HG03280 (cell line): ENCODE measurements at regions not wholly inside any gene's neighbourhood (a gene's known extent, or its start where the extent isn't known, plus 50 kb on each side); places are given as distances from the start of the nearest gene placed in this dataset.

Experiments used
- ATAC-seq: cut with Tn5 transposase; IDR thresholded peaks from one replicate; pipeline ENCODE4 v1.9.1; 2021; ENCODE audit warnings: mild to moderate bottlenecking, moderate library complexity; ENCODE audit not compliant: unreplicated experiment

DNA sequence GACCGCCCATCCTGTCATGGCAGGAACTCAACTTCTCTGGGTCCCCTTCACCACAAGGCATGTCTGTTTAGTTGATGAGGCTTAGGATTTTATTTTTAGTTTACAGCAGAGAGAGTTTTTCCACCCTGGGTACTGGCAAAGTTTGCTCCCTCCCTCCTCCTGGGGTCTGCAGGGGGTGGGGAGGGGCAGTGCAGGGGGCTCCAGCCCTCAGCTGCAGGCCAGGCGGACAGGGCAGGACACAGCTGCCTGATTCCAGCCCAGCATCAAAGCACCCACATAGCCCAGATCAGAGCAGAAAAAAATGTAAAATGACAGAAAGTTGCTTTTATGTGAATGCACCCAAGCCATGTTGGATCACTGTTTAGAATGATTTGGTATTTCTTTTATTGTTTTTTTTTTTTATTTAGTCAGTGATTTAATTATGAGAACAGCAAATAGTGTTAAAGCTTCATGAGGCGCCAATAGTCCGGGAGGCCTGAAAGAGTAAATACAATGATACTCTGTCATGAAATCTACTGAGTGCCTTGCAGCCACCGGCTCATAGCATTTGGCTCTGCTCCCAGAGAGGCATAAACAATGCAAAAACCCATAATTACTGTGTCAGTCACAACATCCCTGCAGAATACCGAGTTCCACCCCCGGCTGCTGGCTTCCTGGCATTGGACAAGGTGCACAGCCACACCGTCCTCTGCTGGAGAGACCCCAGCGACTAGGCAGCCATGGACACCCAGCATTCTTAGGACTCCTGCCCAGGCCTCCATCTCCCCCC lies 923.5 kb downstream of the UQCRFS1 start:
- ATAC-seq, result no peak

DNA sequence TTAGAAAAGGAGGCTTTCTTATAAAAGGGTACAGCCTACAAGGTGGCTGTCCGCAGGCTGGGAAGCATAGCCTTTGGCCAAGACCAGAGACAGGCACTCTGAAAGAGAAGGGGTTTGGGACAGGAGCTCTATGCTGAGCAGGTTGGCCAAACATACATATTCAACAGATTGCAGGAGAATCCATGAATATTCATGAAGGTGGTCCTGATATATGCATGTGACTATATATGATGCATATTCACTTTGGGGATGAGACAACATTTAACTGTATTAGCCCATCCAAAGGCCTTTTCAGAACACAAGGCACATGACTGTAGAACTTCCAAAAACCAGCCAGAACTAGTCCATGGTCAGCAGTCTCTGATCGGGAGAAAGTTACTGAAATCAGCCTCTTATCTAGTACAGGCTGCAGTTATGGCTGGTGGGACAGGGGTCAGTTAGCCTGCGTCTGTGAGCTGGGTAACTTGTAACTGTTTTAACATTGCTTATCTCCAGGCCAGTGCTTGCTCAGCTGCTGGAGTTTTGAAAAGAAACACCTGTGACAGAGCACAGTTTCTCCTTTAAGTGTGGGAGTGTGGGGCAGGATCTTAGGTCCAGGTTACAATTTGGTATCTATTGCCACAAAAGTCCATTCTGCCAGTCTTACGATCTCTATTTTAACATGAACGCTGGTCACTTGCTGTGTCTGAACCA lies 924.2 kb downstream of the UQCRFS1 start:
- no peak for ATAC-seq

GRCh38 chr19:28285917-28286316 lies 927.0 kb downstream of the UQCRFS1 start:
- ATAC-seq, result no peak

DNA sequence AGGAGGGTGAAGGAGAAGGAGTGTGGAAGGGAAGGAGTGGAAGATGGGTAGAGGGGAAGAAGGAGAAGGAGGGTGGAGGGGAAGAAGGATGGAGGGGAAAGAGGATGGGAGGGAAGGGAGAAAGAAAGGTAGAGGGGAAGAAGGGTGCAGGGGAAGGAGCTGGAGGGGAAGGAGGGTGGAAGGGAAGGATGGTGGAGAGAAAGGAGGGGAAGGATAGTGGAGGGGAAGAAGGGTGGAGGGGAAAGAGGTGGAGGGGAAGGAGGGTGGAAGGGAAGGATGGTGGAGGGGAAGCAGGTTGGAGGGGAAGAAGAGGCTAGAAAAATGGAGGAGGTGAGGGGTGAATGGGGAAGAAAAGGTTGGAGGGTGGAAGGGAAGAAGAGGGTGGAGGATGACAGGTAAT lies 927.9 kb downstream of the UQCRFS1 start:
- ATAC-seq, result no peak

- no peak for ATAC-seq
These were observed 928.6 kb downstream of the UQCRFS1 start for GRCh38 chr19:28284389-28284788.

- ATAC-seq, result no peak
These were observed 929.4 kb downstream of the UQCRFS1 start for GRCh38 chr19:28283592-28283991.

- no peak for ATAC-seq
These were observed 931.3 kb downstream of the UQCRFS1 start for GRCh38 chr19:28281676-28282075.

DNA sequence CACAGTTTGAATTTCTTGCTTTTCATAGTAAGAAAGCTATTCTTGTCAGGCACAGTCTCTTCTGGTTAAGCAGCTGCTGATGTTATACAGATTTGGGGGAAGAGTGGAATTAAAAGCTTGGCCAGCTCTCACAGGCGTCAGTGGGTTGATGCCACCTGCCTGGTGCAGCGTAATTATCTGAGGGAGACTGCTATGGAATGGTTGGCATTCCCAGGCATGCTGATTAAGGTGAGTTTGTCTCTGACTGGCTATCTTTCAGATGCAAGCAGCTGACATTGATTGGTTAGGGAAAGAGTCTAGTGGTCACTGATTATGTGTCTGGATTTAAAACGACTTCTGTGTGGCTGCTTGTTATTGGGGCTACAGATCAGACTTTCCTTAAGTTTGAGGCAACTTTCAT lies 948.4 kb downstream of the UQCRFS1 start:
- no peak for ATAC-seq

- no peak for ATAC-seq
These were observed 954.1 kb downstream of the UQCRFS1 start for GRCh38 chr19:28258829-28259228.

DNA sequence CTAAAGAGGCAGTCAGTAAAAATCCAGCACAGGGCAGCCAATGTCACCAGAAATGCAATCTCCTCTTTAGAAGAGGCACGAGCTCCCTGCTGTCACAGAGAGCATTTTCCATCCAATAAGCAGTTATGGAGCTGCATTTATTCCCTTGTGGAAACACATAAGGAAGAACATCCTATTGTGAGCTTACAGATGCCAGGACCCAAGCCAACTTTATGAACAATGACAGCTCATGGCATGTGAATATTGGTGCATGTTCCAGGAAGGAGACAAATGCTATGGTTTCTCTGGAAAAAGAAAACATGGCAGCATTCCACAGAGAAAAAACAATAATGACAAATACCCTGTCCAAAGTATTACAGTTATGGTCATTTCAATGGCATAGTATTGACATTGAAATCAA lies 955.6 kb downstream of the UQCRFS1 start:
- no peak for ATAC-seq

GRCh38 chr19:28247243-28247642 lies 965.7 kb downstream of the UQCRFS1 start:
- ATAC-seq, result no peak

DNA sequence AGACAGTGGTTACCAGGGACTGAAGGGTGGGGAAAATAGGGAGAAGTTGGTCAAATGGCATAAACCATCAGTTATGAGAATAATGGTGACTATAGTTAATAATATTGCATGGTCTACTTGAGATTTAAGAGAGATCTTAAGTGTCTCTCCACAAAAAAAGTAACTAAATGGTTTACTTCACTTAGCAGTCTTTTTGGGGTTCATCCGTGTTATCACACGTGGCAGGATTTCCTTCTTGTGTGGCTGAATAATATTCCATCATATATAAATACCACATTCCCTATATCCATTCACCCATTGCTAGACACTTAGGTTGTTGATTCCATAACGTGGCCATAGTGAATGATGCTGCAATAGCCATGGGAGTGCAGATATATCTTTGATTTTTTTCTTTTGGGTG lies 967.0 kb downstream of the UQCRFS1 start:
- no peak for ATAC-seq

DNA sequence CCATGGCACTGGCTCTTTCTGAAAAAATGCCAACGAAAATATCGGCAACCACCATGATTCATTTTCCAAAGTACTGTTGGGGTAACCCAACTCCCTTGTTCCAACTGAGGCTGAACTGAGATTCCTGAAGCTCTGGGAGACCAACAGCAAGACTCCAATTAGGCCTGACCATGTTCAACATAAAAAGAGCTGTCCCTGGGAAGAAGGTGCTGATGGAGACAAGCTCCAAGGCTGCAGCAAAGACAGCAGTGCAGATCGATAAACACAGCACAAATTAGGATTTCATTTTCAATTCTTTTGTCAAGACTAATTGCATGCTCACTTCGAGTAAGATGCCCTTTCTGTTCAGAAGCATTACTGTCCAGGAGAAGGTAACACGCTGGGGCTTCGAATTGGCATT lies 968.0 kb downstream of the UQCRFS1 start:
- ATAC-seq, result no peak

DNA sequence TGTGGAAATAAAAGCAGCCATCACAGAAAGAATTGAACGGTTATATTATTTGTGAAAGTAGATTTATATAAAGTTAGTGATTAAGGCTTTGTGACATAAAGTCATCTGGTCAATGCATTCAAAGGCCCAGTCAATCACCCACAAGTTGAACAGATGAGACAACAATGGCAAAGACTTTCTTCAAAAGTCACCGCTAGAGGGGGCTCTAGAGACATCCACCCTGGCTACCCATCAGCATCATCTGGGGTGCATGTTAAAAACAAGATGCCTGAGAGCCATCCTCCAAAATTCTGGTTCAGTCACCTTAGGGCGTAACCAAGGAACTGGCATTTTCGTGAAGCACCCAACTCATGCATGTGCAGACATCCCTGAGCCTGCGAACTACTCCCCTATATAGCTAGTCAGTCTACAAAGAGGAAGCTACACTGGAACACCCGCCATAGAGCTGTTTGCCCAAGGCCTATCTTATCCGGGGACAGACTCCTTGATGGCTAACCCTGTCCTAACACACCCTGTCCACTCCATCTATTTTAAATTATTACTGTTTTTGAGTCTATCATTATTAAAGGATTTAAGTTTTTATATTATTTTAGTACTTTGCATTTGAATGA lies 970.5 kb downstream of the UQCRFS1 start:
- ATAC-seq, result no peak

DNA sequence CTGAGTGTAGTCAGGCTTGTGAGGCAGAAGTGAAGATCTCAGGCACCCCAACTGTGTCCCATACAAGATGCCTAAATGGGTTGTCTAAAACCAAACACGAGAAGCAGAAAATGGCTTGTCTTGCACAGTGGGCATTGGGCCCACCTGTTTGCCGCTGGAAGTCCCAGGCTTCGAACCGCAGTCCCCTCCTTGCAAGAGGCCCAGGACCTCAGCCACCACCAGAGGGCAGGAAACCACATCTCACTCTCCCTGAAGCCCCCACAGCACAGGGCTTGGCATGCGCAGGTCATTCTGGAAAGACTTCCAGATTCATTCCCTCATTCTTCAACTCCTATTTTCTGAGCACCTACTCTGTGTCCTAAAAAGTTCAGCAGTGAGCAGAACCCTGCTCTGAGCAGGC lies 973.7 kb downstream of the UQCRFS1 start:
- ATAC-seq, result no peak

GRCh38 chr19:28238270-28238820 lies 974.6 kb downstream of the UQCRFS1 start:
- no peak for ATAC-seq

GRCh38 chr19:28235606-28236125 lies 977.3 kb downstream of the UQCRFS1 start:
- no peak for ATAC-seq

DNA sequence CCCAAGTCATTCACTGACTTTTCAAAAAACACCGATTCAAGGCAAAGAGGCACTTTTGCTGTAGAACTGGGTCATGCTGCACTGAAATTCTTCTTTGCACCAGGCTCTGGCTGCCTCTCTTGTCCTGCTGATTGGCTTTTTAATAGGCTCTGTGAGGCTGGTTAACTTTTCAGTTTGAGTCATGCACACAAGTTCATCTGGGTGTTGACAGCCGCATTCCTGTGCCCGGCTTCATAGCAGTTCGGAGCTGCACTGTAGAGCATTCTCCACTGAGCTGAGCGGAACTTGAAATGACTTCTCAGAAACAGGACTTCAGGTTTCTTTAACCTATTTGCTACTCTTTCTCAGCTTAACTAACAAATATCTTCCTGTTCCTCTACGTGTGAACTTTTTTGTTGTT lies 978.3 kb downstream of the UQCRFS1 start:
- no peak for ATAC-seq

- ATAC-seq, result no peak
These were observed 984.1 kb downstream of the UQCRFS1 start for GRCh38 chr19:28228854-28229253.

GRCh38 chr19:28224441-28224840 lies 988.5 kb downstream of the UQCRFS1 start:
- ATAC-seq, result no peak

- ATAC-seq, result no peak
These were observed 991.2 kb downstream of the UQCRFS1 start for GRCh38 chr19:28221736-28222135.

DNA sequence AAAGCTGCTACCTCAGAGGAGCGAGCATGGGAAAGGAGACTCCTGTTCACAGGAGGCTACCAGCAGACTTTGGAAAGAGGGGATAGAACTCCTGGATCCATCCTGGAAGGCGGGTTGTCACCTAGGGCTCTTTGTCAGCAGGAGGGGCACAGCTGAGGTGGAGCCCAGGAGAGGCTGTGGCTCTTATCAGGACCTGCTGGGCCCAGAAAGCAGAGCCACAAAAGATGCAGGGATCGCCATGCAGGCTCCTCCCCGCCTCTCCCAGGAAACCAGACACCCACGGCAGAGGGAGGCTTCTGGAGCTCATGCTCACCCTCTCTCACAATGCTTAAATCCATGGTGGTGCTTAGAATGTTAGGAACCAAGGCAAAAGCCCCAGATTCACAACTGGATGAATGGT lies 994.2 kb downstream of the UQCRFS1 start:
- ATAC-seq, result no peak
